ENCODE measurements at regions not wholly inside any gene's neighbourhood (a gene's known extent, or its start where the extent isn't known, plus 50 kb on each side); places are given as distances from the start of the nearest gene placed in this dataset.

GRCh38 chr4:164009435-164009834, 514.9 kb downstream of the TMA16 start:
- no peak overlapping the region for H3K27ac ChIP-seq (ENCODE audit: low read length)

DNA sequence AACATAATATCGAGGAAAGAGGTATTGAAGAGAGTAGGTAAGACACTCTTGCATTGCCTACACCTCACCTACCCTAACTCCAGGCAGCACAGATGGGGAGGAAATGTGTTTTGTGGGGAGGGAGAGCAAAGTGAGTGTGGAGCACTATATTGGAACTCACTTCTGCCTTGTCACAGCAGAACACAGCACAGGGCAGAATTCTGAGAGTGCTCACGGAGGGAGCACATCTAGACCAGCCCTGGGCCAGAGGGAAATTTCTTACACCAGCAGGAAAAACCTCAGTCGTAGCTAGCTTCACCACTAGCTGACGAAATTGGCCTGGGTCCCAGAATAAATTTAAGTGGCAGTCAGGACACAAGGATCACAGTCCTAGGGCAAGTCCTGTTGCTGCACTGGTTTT, 517.3 kb downstream of the TMA16 start:
- no peaks in the 10 kb centered on the region for H3K79me2 ChIP-seq (replicated peaks; ENCODE audit: insufficient read depth, low read length)
- H3K9me2 ChIP-seq (ENCODE audit: insufficient read depth, low read length) = no peaks in the 10 kb centered on the region
- H3K4me3 ChIP-seq (ENCODE audit: low read length) = no peak overlapping the region
- H4K20me1 ChIP-seq (ENCODE audit: insufficient read depth) = no peaks in the 10 kb centered on the region
- no peak overlapping the region for H3K9ac ChIP-seq (ENCODE audit: low read length)
- no peak overlapping the region for H2AFZ ChIP-seq (ENCODE audit: low read depth, low read length)
- no peaks in the 10 kb centered on the region for H3K9me3 ChIP-seq (ENCODE audit: low read length)
- H3F3A ChIP-seq (ENCODE audit: insufficient read depth, low read length, poor library complexity, severe bottlenecking) = no peaks in the 10 kb centered on the region
- no peaks in the 10 kb centered on the region for H3K36me3 ChIP-seq (ENCODE audit: insufficient read depth, low read length)
- H3K27ac ChIP-seq (ENCODE audit: low read length) = no peak overlapping the region
- no peak overlapping the region for H3K4me2 ChIP-seq (ENCODE audit: low read length)
- no peaks in the 10 kb centered on the region for H3K27me3 ChIP-seq (ENCODE audit: insufficient read depth, low read depth, low read length)
- TF ChIP-seq POLR2AphosphoS5 (IDR thresholded peaks at IDR 0.05) = no peak
- TF ChIP-seq REST (IDR thresholded peaks at IDR 0.05; ENCODE audit: borderline replicate concordance) = no peak
- TF ChIP-seq CTCF (IDR thresholded peaks at IDR 0.05; ENCODE audit: poor library complexity, severe bottlenecking) = no peak
- no peak for TF ChIP-seq TAF1 (IDR thresholded peaks at IDR 0.05; ENCODE audit: low read depth)
- TF ChIP-seq SMC3 (conservative IDR thresholded peaks at IDR 0.05; ENCODE audit: poor library complexity) = no peak
- no peak for TF ChIP-seq EZH2 (IDR thresholded peaks at IDR 0.05; ENCODE audit: borderline replicate concordance, insufficient read depth, low read length, poor library complexity, severe bottlenecking)
- no peak for TF ChIP-seq EP300 (conservative IDR thresholded peaks at IDR 0.05; ENCODE audit: poor library complexity, severe bottlenecking)

More at GRCh38 chr4:164009435-164009834, 514.9 kb downstream of the TMA16 start:
- Histone ChIP-seq H2AFZ (ENCODE audit: low read depth, low read length) (no peak overlapping the region), H3K36me3 (ENCODE audit: insufficient read depth, low read length) (no peaks in the 10 kb centered on the region), H3K9ac (ENCODE audit: low read length) (no peak overlapping the region), H4K20me1 (ENCODE audit: insufficient read depth) (no peaks in the 10 kb centered on the region), H3K4me2 (ENCODE audit: low read length) (no peak overlapping the region), H3K9me3 (ENCODE audit: low read length) (no peaks in the 10 kb centered on the region), H3K79me2 (replicated peaks; ENCODE audit: insufficient read depth, low read length) (no peaks in the 10 kb centered on the region), H3F3A (ENCODE audit: insufficient read depth, low read length, poor library complexity, severe bottlenecking) (no peaks in the 10 kb centered on the region), H3K4me3 (ENCODE audit: low read length) (no peak overlapping the region), H3K9me2 (ENCODE audit: insufficient read depth, low read length) (no peaks in the 10 kb centered on the region), H3K27me3 (ENCODE audit: insufficient read depth, low read depth, low read length) (no peaks in the 10 kb centered on the region)
- TF ChIP-seq EZH2 (IDR thresholded peaks at IDR 0.05; ENCODE audit: borderline replicate concordance, insufficient read depth, low read length, poor library complexity, severe bottlenecking) (no peak), POLR2AphosphoS5 (IDR thresholded peaks at IDR 0.05) (no peak), CTCF (IDR thresholded peaks at IDR 0.05; ENCODE audit: poor library complexity, severe bottlenecking) (no peak), TAF1 (IDR thresholded peaks at IDR 0.05; ENCODE audit: low read depth) (no peak), SMC3 (conservative IDR thresholded peaks at IDR 0.05; ENCODE audit: poor library complexity) (no peak), MXI1 (conservative IDR thresholded peaks at IDR 0.05; ENCODE audit: poor library complexity, severe bottlenecking) (no peak), REST (IDR thresholded peaks at IDR 0.05; ENCODE audit: borderline replicate concordance) (no peak), EP300 (conservative IDR thresholded peaks at IDR 0.05; ENCODE audit: poor library complexity, severe bottlenecking) (no peak)
